Right cardiac atrium (tissue), 5 donors: ENCODE measurements at regions not wholly inside any gene's neighbourhood (a gene's known extent, or its start where the extent isn't known, plus 50 kb on each side); places are given as distances from the start of the nearest gene placed in this dataset.
A peak's percentile ranks its signal among the peaks of the same experiment; 100 is the strongest.

Experiments used
- ATAC-seq, 2 donors: fragments of 200-7000 bp; cut with Tn5 transposase; one replicate each; pipeline versions ENCODE4 v1.8.0 to v1.9.1; 2020; ENCODE audit warnings: moderate library complexity in 2 of 2, mild to moderate bottlenecking in 1 of 2
- DNase-seq, 3 donors: peaks; one replicate each; pipeline ENCODE4 v3.0.0-alpha.2; 2020
- H3K27ac ChIP-seq: one replicate; pipeline ENCODE4 v1.5.1; 2013; ENCODE audit warnings: mild to moderate bottlenecking, low read length, control low read depth, moderate library complexity
- H3K27me3 ChIP-seq: one replicate; pipeline ENCODE4 v1.6.1; 2013; ENCODE audit not compliant: control insufficient read depth, insufficient read depth
- H3K4me1 ChIP-seq: one replicate; pipeline ENCODE4 v1.6.1; 2013; ENCODE audit warnings: low read length; ENCODE audit not compliant: control insufficient read depth, insufficient read depth
- H3K4me3 ChIP-seq: one replicate; pipeline ENCODE4 v1.5.1; 2013; ENCODE audit warnings: low read length, control low read depth
- H3K9me3 ChIP-seq: one replicate; pipeline ENCODE4 v1.6.1; 2013; ENCODE audit warnings: low read length; ENCODE audit not compliant: control insufficient read depth
- WGBS: extraction: QIAGEN DNeasy Blood & Tissue Kit; methylation state at CpG from one replicate; pipeline ENCODE4 v1.1.7; 2013; 5-methylcytosine and 5-hydroxymethylcytosine counted together
- intact Hi-C, 4 donors: fragments of 100-400 bp; cut with DNase I; formaldehyde crosslinking; loops; one replicate each; pipeline versions ENCODE4 v1.11.0 to v1.14.0; 2022 to 2023
- donor health status: healthy with polysubstance abuse.
- donor health status: DM: no; HTN: yes; CAD: no.
- donor health status: DM: no; HTN: no; CAD: no.
- donor health status: DM: no; HTN: yes; CAD: no; lungs with severe emphysema.
- donor health status: DM: yes; HTN: yes; CAD: no.

GRCh38 chr3:162132981-162133380, 636.4 kb downstream of the OTOL1 start:
- no peak for DNase-seq
- Histone ChIP-seq H3K27ac (no peak overlapping the region), H3K4me1 (no peaks in the 10 kb centered on the region), H3K9me3 (no peaks in the 10 kb centered on the region), H3K4me3 (no peak overlapping the region), H3K27me3 (no peaks in the 10 kb centered on the region)
- intact Hi-C loops, result no loop called here
- no peak for ATAC-seq

DNA sequence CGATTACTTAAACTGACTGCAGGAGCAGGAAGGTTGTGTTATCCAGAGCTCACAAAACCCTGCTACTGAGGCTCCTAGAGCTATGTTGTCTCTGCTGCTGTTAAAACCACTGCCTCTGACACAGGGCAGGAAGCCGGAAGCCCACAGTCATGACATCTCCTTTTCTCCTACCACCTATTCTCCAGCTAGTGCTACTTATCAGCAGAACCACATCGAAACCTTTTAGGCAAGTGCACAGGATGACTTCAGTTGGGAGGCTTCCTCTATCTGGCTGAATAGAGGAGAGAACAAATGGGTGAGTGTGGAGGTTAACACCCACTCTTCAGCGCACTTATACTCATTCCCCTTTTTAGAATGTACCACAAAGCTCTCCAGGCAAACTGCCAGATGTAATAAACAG, 638.0 kb downstream of the OTOL1 start:
- H3K27ac ChIP-seq, result peak overlapping the region; percentile 20
- ATAC-seq, result peak; percentile 32 to 42
- no peak for DNase-seq
- no peaks in the 10 kb centered on the region for H3K9me3 ChIP-seq
- no peak overlapping the region for H3K4me3 ChIP-seq
- WGBS, result 53% methylated on average over 4 of the region's 4 CpGs
- intact Hi-C loops, result no loop called here
- no peaks in the 10 kb centered on the region for H3K27me3 ChIP-seq
- no peaks in the 10 kb centered on the region for H3K4me1 ChIP-seq

GRCh38 chr3:162136136-162136535, 639.5 kb downstream of the OTOL1 start:
- H3K27ac ChIP-seq, result no peak overlapping the region
- ATAC-seq, result peak; percentile 43 to 53
- peak; percentile 26 to 72 (median 31) for DNase-seq
- no peaks in the 10 kb centered on the region for H3K9me3 ChIP-seq
- no peaks in the 10 kb centered on the region for H3K27me3 ChIP-seq
- H3K4me3 ChIP-seq, result no peak overlapping the region
- no peaks in the 10 kb centered on the region for H3K4me1 ChIP-seq
- 69% methylated on average over 2 of the region's 2 CpGs for WGBS
- intact Hi-C loops, result no loop called here

DNA sequence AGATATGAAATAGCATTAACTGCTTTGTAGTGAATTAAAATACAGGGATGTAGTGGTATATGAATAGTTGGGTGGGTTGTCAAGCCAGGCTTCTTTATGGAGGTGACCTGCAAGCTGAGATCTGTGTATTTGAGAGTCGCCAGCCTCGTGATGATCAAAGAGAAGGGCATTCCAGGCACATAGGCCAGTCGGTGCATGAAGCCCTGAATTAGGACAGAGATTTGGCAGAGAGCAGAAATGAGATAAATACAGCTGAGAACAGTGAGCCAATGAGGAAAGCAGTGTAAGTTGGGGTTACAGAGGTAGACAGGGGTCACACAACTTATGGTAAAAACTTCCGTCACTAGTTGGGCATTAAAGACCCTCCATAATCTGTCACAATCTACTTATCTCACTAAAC, 641.9 kb downstream of the OTOL1 start:
- peak; percentile 67 to 86 for ATAC-seq
- WGBS, result 45% methylated on average over 4 of the region's 4 CpGs
- no peaks in the 10 kb centered on the region for H3K4me1 ChIP-seq
- no peak overlapping the region for H3K27ac ChIP-seq
- DNase-seq, result peak in 1 of 3 donors; percentile 16
- intact Hi-C loops, result no loop called here
- H3K27me3 ChIP-seq, result no peaks in the 10 kb centered on the region
- H3K9me3 ChIP-seq, result no peaks in the 10 kb centered on the region
- H3K4me3 ChIP-seq, result no peak overlapping the region

DNA sequence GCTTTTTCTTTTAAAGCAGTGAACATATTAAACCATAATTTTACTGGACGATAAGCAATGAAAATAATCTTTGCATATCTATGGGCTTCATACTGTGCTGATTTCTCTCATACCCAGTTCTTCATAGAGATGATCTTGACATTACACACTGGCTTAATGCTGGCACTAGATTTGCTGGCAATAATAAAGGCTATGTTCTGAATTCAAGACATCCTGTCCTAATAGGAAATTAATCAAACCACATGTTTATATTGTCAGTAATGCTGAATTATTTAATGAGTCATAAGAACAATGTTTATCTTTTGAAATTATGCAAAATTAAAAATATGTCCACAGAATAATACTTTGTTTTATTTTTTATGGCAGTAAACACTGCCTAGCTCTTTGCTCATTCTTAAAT, 643.2 kb downstream of the OTOL1 start:
- Histone ChIP-seq H3K4me3 (no peak overlapping the region), H3K9me3 (no peaks in the 10 kb centered on the region), H3K27me3 (no peaks in the 10 kb centered on the region), H3K27ac (no peak overlapping the region), H3K4me1 (no peaks in the 10 kb centered on the region)
- ATAC-seq (no peak), DNase-seq (no peak)
- WGBS, result 59% methylated on average over 1 of the region's 1 CpG
- intact Hi-C loops, result no loop called here

- 39% methylated on average over 2 of the region's 2 CpGs for WGBS
- Histone ChIP-seq H3K4me3 (no peak overlapping the region), H3K27ac (no peak overlapping the region), H3K27me3 (no peaks in the 10 kb centered on the region), H3K9me3 (no peaks in the 10 kb centered on the region), H3K4me1 (no peaks in the 10 kb centered on the region)
- ATAC-seq (no peak), DNase-seq (no peak)
- intact Hi-C loops, result no loop called here
Observed at GRCh38 chr3:162141272-162141791, 644.7 kb downstream of the OTOL1 start.

DNA sequence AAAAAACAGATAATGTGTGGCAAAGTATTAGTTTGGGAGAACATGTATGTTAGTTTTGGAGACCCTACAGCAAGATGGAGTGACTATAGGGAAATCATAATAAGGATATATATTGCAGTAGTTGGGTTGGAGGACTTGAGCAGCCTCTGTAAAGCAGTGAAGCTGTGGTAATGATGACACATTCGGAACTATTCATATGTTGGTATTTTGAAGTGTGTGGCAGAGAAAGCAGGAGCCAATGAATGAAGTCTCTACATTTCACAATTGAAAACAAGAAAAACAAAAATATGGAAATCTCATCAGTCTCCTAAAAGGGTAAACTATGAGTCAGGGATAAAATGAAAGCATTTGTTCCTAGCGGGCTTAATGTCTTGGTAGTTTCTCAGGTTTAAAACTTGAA, 645.9 kb downstream of the OTOL1 start:
- DNase-seq (no peak), ATAC-seq (no peak)
- Histone ChIP-seq H3K4me3 (no peak overlapping the region), H3K27me3 (no peaks in the 10 kb centered on the region), H3K27ac (no peak overlapping the region), H3K9me3 (no peaks in the 10 kb centered on the region), H3K4me1 (no peaks in the 10 kb centered on the region)
- intact Hi-C loops, result no loop called here
- 94% methylated on average over 2 of the region's 2 CpGs for WGBS

DNA sequence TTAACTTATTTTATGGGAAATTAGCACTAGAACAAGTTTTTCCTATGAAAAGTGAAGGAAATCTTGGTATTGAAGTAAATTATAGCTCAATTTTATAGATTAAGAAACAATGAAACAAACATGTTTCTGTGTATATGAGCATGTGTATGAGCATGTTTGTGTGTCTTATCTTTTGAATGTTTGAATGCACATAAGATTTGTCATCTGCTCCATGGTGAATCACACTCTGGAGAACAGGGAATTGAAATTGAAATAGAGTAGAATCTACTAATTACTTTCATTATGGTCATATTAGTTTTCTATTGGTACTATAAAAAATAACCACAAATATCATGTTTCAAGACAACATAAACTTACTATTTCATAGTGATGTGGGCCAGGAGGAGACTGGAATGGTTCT, 646.6 kb downstream of the OTOL1 start:
- no peak for DNase-seq
- no peaks in the 10 kb centered on the region for H3K27me3 ChIP-seq
- ATAC-seq, result no peak
- no peak overlapping the region for H3K27ac ChIP-seq
- H3K4me3 ChIP-seq, result no peak overlapping the region
- intact Hi-C loops, result no loop called here
- no peaks in the 10 kb centered on the region for H3K9me3 ChIP-seq
- H3K4me1 ChIP-seq, result no peaks in the 10 kb centered on the region

DNA sequence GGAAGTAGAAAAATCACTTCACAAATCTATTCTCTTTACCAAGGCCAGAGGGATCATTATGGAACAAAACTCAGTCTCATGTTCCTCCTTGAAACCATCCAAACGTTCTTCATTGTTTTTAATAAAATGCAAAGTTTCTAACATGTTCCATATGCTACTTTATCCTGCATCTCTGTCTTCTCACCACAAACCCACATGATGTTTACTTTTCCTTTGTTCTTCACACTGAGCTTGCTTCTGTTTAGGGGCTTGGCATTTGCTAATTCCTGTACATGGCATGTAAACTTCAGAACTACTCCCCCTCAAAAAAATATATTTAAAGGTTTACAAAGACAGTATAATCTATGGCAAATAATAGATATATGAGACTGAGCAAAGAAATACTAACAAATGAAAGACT, 651.4 kb downstream of the OTOL1 start:
- no peaks in the 10 kb centered on the region for H3K27me3 ChIP-seq
- no peak for ATAC-seq
- 31% methylated on average over 1 of the region's 1 CpG for WGBS
- H3K27ac ChIP-seq, result no peak overlapping the region
- H3K4me3 ChIP-seq, result no peak overlapping the region
- intact Hi-C loops, result no loop called here
- no peaks in the 10 kb centered on the region for H3K4me1 ChIP-seq
- DNase-seq, result no peak
- H3K9me3 ChIP-seq, result no peaks in the 10 kb centered on the region

DNA sequence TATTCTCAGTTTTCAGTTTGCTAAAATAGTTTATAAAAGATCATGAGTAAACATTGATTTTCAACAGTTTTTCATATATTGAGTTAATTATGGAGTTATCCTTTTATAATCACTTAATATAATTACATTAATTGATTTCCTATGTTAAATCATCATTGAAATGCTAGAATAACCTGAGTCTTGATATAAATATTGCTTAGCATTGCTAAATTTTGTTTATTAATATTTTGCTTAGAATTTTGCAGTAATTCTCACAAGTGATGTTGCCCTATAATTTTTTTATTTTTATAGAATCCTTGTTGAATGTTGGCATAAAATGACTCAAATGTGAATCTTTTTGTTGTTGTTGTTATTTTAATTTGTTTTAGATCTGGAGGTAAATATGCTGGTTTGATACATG, 654.2 kb downstream of the OTOL1 start:
- DNase-seq (no peak), ATAC-seq (no peak)
- intact Hi-C loops, result no loop called here
- no peaks in the 10 kb centered on the region for H3K4me1 ChIP-seq
- no peaks in the 10 kb centered on the region for H3K9me3 ChIP-seq
- H3K27me3 ChIP-seq, result no peaks in the 10 kb centered on the region
- H3K27ac ChIP-seq, result no peak overlapping the region
- no peak overlapping the region for H3K4me3 ChIP-seq

GRCh38 chr3:162152636-162153035, 656.0 kb downstream of the OTOL1 start:
- Histone ChIP-seq H3K4me3 (no peak overlapping the region), H3K4me1 (no peaks in the 10 kb centered on the region), H3K27me3 (no peaks in the 10 kb centered on the region), H3K27ac (no peak overlapping the region), H3K9me3 (no peaks in the 10 kb centered on the region)
- WGBS, result 85% methylated on average over 2 of the region's 2 CpGs
- DNase-seq, result no peak
- intact Hi-C loops, result no loop called here
- ATAC-seq, result no peak

DNA sequence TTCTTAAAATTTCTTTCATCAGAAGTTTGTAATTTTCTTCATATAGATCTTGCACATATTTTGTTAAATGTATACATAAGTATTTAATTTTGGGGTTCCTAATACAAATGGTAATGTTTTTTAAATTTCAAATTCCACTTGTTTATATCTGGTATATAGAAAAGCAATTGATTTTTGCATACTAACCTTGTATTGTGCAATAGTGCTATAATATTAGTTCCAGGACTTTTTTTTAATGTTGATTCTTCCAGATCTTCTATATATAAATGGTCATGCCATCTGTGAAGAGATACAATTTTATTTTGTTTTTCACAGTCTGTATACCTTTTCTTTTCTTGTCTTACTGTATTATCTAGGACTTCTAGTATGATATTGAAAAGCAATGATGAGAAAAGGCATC, 665.0 kb downstream of the OTOL1 start:
- Histone ChIP-seq H3K4me1 (no peaks in the 10 kb centered on the region), H3K4me3 (no peak overlapping the region), H3K9me3 (no peaks in the 10 kb centered on the region), H3K27me3 (no peaks in the 10 kb centered on the region), H3K27ac (no peak overlapping the region)
- intact Hi-C loops, result no loop called here
- DNase-seq (no peak), ATAC-seq (no peak)
